ENCODE measurements at regions not wholly inside any gene's neighbourhood (a gene's known extent, or its start where the extent isn't known, plus 50 kb on each side); places are given as distances from the start of the nearest gene placed in this dataset.

- H3K27ac Mint-ChIP-seq (ENCODE audit: unreplicated experiment) = no peak overlapping the region
- TF ChIP-seq, protein P1, sequence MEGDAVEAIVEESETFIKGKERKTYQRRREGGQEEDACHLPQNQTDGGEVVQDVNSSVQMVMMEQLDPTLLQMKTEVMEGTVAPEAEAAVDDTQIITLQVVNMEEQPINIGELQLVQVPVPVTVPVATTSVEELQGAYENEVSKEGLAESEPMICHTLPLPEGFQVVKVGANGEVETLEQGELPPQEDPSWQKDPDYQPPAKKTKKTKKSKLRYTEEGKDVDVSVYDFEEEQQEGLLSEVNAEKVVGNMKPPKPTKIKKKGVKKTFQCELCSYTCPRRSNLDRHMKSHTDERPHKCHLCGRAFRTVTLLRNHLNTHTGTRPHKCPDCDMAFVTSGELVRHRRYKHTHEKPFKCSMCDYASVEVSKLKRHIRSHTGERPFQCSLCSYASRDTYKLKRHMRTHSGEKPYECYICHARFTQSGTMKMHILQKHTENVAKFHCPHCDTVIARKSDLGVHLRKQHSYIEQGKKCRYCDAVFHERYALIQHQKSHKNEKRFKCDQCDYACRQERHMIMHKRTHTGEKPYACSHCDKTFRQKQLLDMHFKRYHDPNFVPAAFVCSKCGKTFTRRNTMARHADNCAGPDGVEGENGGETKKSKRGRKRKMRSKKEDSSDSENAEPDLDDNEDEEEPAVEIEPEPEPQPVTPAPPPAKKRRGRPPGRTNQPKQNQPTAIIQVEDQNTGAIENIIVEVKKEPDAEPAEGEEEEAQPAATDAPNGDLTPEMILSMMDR (IDR thresholded peaks at IDR 0.05) = no peak
- H3K4me3 Mint-ChIP-seq (ENCODE audit: unreplicated experiment) = no peak overlapping the region
- no peaks in the 10 kb centered on the region for H3K36me3 Mint-ChIP-seq (ENCODE audit: unreplicated experiment)
- peak; percentile 49 for DNase-seq (ENCODE audit: extremely low spot score, unreplicated experiment)
- no peaks in the 10 kb centered on the region for H3K4me1 Mint-ChIP-seq (ENCODE audit: unreplicated experiment)
- peaks cover 15% of the 10 kb centered on the region for H3K9me3 Mint-ChIP-seq (ENCODE audit: unreplicated experiment)
- H3K27me3 Mint-ChIP-seq (ENCODE audit: unreplicated experiment) = no peaks in the 10 kb centered on the region
Observed at GRCh38 chr6:170182093-170182780, 108.6 kb downstream of the DLL1 start.

GRCh38 chr6:170181338-170181690 lies 109.6 kb downstream of the DLL1 start:
- no peaks in the 10 kb centered on the region for H3K27me3 Mint-ChIP-seq (ENCODE audit: unreplicated experiment)
- DNase-seq (ENCODE audit: extremely low spot score, unreplicated experiment) = no peak
- TF ChIP-seq, protein P1 (IDR thresholded peaks at IDR 0.05) = no peak
- H3K4me1 Mint-ChIP-seq (ENCODE audit: unreplicated experiment) = no peaks in the 10 kb centered on the region
- no peak overlapping the region for H3K27ac Mint-ChIP-seq (ENCODE audit: unreplicated experiment)
- H3K4me3 Mint-ChIP-seq (ENCODE audit: unreplicated experiment) = no peak overlapping the region
- H3K36me3 Mint-ChIP-seq (ENCODE audit: unreplicated experiment) = no peaks in the 10 kb centered on the region
- peaks cover 15% of the 10 kb centered on the region for H3K9me3 Mint-ChIP-seq (ENCODE audit: unreplicated experiment)

DNA sequence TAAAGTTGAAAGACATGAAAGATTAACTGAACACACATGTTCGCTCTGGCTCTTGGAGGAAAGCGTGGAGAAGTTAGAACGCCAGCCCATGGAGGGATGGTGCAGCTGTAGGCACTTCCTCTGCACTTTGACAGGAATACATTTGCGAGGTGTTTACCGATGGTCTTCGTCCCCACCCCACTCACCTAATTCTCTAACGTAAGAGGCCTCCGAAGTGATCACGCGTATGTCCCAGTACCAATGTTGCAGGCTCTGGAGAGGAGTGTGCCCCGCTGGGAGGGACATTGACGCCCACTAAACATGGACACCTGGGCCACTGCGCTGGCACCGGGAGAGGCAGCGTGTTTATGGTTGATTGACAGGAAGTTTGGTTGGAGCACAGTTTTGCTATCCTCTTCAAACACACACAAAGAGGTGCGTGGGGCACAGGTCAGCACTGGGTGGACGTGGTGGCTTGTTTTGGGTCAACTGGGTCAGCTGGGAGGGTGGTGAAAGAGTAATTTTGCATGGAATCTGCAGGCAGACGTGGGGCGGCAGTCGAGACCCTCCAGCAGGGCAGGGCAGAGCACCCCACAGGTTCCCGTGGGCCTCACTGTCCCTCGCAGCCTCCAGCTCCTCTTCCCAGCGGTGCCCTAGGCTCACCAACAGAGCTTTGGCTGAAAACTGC lies 110.1 kb downstream of the DLL1 start:
- H3K4me3 Mint-ChIP-seq (ENCODE audit: unreplicated experiment) = no peak overlapping the region
- TF ChIP-seq, protein P1 (IDR thresholded peaks at IDR 0.05) = no peak
- peaks cover 15% of the 10 kb centered on the region for H3K9me3 Mint-ChIP-seq (ENCODE audit: unreplicated experiment)
- H3K36me3 Mint-ChIP-seq (ENCODE audit: unreplicated experiment) = no peaks in the 10 kb centered on the region
- H3K27me3 Mint-ChIP-seq (ENCODE audit: unreplicated experiment) = no peaks in the 10 kb centered on the region
- no peaks in the 10 kb centered on the region for H3K4me1 Mint-ChIP-seq (ENCODE audit: unreplicated experiment)
- H3K27ac Mint-ChIP-seq (ENCODE audit: unreplicated experiment) = no peak overlapping the region
- peak; percentile 68 for DNase-seq (ENCODE audit: extremely low spot score, unreplicated experiment)

DNA sequence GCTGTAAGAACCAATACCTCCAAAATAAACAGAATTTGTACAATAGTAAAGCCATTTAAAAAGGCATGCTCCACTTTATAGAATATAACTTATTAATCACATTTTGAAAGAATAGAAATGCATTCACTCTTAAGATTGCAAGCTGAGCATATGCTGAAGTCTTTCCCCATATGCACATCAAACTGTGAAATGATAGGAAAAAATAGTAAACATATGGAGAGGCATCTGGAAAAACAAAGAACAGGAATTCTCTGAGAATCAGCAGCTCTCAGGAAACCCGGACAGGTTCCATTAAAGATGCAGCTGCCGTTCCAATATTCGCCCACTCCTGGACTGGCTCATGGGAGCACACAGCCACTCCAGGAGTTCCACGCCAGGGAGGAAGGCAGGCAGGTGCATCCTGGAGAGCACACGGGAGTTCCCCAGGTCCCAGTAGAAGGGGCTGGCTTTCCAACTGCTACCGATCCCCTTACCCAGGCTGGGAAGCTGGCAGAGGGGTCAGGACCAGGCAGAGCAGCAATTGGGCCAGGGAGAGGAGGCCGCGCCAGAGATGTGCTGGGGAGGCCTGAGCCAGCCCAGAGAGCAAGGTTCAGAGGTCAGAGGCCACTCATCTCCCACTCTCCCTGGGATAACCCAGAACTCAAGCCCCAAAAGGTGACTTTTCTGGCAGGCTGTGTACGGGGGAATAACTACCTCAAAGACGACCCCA lies 111.1 kb downstream of the DLL1 start:
- no peak overlapping the region for H3K27ac Mint-ChIP-seq (ENCODE audit: unreplicated experiment)
- TF ChIP-seq, protein P1 (IDR thresholded peaks at IDR 0.05) = no peak
- peak; percentile 69 for DNase-seq (ENCODE audit: extremely low spot score, unreplicated experiment)
- no peaks in the 10 kb centered on the region for H3K27me3 Mint-ChIP-seq (ENCODE audit: unreplicated experiment)
- peaks cover 10% of the 10 kb centered on the region for H3K9me3 Mint-ChIP-seq (ENCODE audit: unreplicated experiment)
- H3K4me3 Mint-ChIP-seq (ENCODE audit: unreplicated experiment) = no peak overlapping the region
- H3K4me1 Mint-ChIP-seq (ENCODE audit: unreplicated experiment) = no peaks in the 10 kb centered on the region
- no peaks in the 10 kb centered on the region for H3K36me3 Mint-ChIP-seq (ENCODE audit: unreplicated experiment)

Measured in osteocyte (in vitro differentiated cells).